ENCODE measurements at regions not wholly inside any gene's neighbourhood (a gene's known extent, or its start where the extent isn't known, plus 50 kb on each side); places are given as distances from the start of the nearest gene placed in this dataset.

- no peak for DNase-seq
Observed at GRCh38 chr13:85445534-85445933, 353.7 kb downstream of the SLITRK6 start.

- DNase-seq, result no peak
Observed at GRCh38 chr13:85441975-85442374, 357.2 kb downstream of the SLITRK6 start.

- no peak for DNase-seq
Observed at GRCh38 chr13:85441364-85441763, 357.9 kb downstream of the SLITRK6 start.

GRCh38 chr13:85436029-85436428 lies 363.2 kb downstream of the SLITRK6 start:
- DNase-seq, result no peak

- DNase-seq, result no peak
Observed at GRCh38 chr13:85434927-85435326, 364.3 kb downstream of the SLITRK6 start.

- no peak for DNase-seq
Observed at GRCh38 chr13:85432881-85433280, 366.3 kb downstream of the SLITRK6 start.

GRCh38 chr13:85431720-85432119 lies 367.5 kb downstream of the SLITRK6 start:
- DNase-seq, result no peak

- DNase-seq, result no peak
Observed at GRCh38 chr13:85430216-85430794, 368.9 kb downstream of the SLITRK6 start.

- DNase-seq, result no peak
Observed at GRCh38 chr13:85427416-85427815, 371.8 kb downstream of the SLITRK6 start.

- no peak for DNase-seq
Observed at GRCh38 chr13:85420136-85420535, 379.1 kb downstream of the SLITRK6 start.

- DNase-seq, result no peak
Observed at GRCh38 chr13:85419611-85420010, 379.6 kb downstream of the SLITRK6 start.

- no peak for DNase-seq
Observed at GRCh38 chr13:85417807-85418206, 381.4 kb downstream of the SLITRK6 start.

GRCh38 chr13:85413664-85414063 lies 385.6 kb downstream of the SLITRK6 start:
- no peak for DNase-seq

- no peak for DNase-seq
Observed at GRCh38 chr13:85412448-85412847, 386.8 kb downstream of the SLITRK6 start.

GRCh38 chr13:85411591-85411990 lies 387.6 kb downstream of the SLITRK6 start:
- DNase-seq, result no peak

GRCh38 chr13:85408415-85408814 lies 390.8 kb downstream of the SLITRK6 start:
- no peak for DNase-seq

- no peak for DNase-seq
Observed at GRCh38 chr13:85406269-85406975, 392.8 kb downstream of the SLITRK6 start.

GRCh38 chr13:85405316-85405897 lies 393.8 kb downstream of the SLITRK6 start:
- DNase-seq, result no peak

GRCh38 chr13:85386424-85386823 lies 412.8 kb downstream of the SLITRK6 start:
- DNase-seq, result no peak

GRCh38 chr13:85383291-85383690 lies 415.9 kb downstream of the SLITRK6 start:
- DNase-seq, result no peak

- no peak for DNase-seq
Observed at GRCh38 chr13:85381082-85381481, 418.1 kb downstream of the SLITRK6 start.

- DNase-seq, result no peak
Observed at GRCh38 chr13:85379991-85380390, 419.2 kb downstream of the SLITRK6 start.

- DNase-seq, result no peak
Observed at GRCh38 chr13:85379433-85379832, 419.8 kb downstream of the SLITRK6 start.

GRCh38 chr13:85377783-85378182 lies 421.4 kb downstream of the SLITRK6 start:
- DNase-seq, result no peak

- no peak for DNase-seq
Observed at GRCh38 chr13:85373322-85373721, 425.9 kb downstream of the SLITRK6 start.
